HPDE6-E6E7 (cell line): ENCODE measurements at regions not wholly inside any gene's neighbourhood (a gene's known extent, or its start where the extent isn't known, plus 50 kb on each side); places are given as distances from the start of the nearest gene placed in this dataset.

Source experiments
- DNase-seq: peaks from one replicate; pipeline ENCODE4 v3.0.0; 2011; ENCODE audit warnings: missing footprints; ENCODE audit errors: extremely low spot score

DNA sequence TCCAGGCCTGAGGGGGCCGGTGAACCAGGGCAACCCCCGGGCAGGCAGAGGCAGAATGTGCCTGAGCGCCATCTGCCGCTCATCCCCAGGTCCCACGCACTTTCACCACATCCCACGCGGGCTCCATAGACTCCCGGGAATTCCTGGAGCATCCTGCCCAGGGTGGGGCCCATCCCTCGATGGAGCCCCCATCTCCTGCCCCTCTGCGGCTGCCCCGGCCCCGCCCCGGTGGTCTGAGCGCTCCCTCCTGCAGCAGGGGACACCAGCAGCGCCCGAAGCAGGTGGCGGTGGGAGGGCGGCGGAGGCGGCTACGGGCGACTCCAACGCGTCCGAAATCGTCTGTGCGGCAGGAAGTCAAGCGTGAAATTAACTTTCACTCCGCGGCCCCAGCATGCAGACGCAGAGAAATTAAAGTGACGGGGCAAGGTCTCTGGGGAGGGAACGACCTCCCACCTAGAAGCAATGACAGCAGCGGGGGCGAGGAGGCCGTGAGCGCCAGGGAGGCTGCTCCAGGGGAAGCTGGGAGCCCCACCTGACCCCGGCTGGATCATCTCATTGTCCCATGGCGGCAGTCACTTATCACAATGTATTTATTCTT is 122.2 kb downstream of the NCOR2 start:
- no peak for DNase-seq

DNA sequence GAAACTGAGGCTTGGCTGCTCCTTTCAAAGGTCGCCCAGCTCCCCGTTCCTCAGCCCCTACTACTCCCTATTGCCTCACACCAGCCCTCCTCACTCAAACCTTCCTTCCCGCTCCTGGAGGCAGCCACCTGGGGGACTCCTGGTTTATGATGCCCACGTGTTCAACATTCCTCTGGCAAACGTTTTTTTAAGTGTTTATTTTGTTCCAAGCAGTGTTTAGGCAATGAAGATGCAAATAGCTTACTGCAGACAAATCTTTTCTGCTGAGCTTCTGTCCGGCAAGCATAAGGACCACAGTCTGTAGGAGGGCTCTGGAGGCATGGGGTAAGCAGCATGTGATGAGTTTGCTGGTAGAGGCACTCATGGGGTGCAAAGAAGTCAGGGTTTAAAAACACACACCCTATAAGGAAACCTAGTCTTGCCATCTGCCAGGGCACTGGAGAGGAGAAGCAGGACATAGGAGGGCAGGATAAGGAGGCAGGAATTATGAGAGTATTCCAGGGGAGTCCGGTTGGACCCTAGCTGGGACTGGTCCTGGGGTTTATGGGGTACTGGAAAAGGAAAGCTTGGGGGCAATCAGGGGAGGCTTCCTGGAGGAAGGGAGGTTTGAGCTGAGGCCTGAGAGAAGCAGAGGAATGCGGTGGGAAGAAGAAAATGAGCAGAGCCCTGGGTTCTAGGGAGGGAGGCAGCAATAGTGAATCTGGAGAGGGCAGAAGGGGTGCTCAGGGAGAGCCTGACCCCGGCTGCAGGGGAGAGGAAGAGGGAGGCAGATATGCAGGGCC is 123.3 kb downstream of the NCOR2 start:
- DNase-seq: no peak

DNA sequence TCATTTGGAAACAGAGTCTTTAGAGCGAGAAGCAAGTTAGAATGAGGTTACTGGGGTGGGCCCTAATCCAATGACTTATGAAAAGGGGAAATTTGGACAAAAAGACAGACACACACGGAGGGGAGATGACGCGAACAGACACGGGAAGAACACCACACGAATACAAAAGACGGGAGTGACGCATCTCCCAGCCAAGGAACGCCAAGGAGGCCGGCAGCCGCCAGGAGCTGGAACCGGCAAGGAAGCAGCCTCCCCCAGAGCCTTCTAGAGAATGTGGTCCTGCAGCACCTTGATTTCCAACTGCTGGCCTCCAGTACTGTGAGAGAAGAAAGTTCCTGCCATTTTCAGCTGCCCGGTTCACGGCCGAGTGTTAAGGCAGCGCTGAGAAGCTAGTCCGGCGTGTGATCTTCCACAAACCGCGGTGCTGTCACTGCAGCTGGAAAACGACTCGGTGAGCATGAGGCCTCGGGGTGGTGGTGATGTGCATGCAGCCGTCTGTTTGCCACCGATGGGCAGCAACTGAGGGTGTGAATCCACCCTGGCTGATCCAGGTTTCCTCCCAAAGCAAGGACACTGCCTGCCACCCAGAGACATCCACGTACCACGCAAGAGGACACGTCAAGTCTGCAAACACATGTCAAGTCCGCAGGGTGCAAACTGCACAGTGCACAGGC is 124.5 kb downstream of the NCOR2 start:
- no peak for DNase-seq

GRCh38 chr12:124442281-124442680 is 125.1 kb downstream of the NCOR2 start:
- DNase-seq: no peak

- peak; percentile 95 for DNase-seq
Measured at GRCh38 chr12:124441443-124442194, 125.8 kb downstream of the NCOR2 start.

- peak; percentile 55 for DNase-seq
Measured at GRCh38 chr12:124440841-124441381, 126.5 kb downstream of the NCOR2 start.

GRCh38 chr12:124440031-124440626 is 127.3 kb downstream of the NCOR2 start:
- DNase-seq: no peak

- no peak for DNase-seq
Measured at GRCh38 chr12:124438437-124439056, 128.9 kb downstream of the NCOR2 start.

DNA sequence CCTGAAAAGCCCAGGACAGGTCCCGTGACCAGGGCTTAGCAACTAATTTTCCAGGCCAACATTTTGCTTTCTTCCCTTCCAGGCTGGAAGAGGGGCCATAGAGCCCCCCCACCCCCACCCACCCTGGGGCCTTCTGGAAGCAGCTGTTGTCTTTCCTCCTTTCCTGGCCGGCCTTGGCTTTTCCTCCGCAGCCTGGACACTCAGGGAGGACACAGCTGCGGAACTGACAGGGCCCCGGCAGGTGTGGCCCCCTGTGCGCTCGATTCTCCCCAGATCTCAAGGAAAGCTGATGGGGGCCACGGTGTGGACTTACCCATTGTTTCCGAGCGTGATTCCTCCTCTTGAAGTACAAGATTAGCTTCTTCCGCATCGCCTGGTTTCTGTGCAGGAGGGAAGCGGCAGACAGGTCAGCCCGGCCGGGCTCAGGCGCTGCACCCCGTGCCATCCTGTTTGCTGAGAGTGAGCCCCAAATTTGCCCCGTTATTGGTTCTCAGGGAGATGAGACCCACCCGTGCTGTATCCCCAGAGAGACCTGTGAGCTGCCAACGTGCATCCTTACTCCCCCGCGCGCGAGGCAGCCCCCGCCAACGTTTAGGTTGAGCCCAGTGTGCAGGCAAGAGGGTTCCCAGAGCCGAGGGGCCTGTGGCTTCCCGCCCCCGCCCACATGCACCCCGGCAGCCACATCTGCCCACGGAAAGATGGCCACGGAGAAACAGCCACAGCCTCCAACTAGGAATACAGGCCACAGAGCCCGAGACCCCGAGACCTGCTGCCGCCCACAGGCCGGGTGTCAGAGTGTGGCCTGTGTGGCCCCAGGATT is 129.6 kb downstream of the NCOR2 start:
- no peak for DNase-seq

GRCh38 chr12:124437121-124437520 is 130.3 kb downstream of the NCOR2 start:
- no peak for DNase-seq

GRCh38 chr12:124436366-124436765 is 131.0 kb downstream of the NCOR2 start:
- no peak for DNase-seq

GRCh38 chr12:124435806-124436345 is 131.5 kb downstream of the NCOR2 start:
- no peak for DNase-seq

- no peak for DNase-seq
Measured at GRCh38 chr12:124434951-124435805, 132.2 kb downstream of the NCOR2 start.

DNA sequence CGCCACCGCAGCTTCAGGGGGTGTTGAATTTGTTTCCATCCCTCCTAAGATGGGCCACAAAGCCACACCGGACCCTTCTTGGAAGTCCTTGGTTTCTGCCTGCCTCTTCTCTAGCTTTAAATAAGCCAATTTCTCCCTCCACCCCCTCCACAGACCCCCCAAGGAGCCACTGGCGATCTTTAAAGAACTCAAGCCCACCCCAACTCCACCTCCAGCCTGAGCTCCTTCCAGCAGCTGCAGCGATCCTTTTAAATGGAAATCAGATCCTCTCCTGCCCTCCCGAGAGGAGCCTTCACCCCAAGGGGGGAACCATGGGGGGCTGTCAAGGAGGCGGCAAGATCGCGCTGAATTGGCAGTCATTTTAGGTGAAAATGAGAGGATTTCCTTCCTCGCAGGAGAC is 133.1 kb downstream of the NCOR2 start:
- DNase-seq: no peak

DNA sequence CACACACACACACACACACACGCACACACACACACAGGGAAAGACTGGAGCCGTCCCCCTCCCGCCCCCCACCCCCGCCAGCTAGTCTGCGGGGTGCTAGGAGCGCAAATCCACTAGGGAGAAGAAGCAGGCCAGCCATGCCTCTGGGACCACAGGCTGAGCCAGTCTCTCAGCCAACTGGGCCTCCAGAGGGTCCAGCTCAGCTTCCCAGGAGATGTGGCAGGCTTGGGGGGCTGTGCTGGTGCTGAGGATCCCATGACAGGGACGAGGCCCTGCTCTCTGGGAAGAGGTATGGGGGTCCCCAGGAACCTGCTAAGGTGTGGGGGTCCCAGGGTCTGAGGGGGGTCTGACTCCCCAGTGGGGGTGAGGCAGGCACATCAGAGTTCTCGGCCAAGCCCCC is 133.5 kb downstream of the NCOR2 start:
- no peak for DNase-seq

DNA sequence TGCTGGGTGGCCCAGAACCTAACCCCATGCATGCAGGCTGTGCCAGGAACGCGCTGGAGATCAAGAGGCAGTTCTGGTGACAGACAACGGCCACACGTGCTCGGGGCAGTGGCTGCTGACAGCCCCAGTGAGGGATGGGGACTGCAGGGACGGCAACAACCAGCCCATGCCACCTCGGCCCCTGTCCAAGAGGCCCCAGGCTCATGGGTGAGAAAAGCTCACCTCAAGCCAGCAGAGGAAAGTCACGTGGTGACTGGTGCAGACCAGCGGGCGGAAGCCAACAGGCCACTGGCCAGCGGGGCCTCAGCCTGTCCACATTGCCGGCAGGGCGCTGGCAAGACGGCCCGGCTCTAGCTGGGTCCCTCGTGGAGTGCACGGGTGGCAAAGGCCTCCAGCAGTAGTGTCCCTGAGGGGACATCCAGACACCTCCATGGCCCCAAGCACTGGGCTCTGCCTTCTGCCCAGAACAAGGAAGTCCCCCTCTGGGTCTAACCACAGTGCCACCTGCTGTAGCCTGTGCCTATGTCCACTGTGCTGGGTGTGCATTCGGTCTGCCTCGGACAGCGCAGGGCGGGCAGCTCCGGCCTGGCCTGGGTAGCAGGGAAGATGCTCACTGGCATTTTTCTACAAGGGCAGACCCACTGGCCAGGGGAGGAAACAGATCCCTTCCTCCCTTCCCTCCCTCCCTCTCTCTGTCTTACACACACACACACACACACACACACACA is 134.1 kb downstream of the NCOR2 start:
- DNase-seq: no peak

DNA sequence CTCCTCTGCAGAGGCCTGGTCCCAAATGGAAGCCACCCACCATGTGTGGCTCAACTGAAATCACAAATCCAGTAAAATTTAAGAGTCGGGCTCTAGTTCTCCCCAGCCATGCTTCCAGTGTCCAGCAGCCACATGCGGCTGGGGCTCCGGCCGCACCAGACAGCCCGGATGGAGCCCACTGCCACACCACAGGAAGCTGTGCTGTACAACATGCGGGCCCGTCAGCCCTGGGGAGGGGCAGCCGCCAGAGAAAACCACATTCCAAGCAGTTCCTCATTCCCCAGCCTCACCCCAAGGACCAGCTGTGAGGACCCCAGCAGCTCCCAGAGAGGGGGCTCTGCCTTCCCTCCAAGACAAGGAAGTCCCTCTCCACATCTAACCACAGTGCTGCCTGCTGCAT is 135.0 kb downstream of the NCOR2 start:
- no peak for DNase-seq

- DNase-seq: no peak
Measured at GRCh38 chr12:124431971-124432370, 135.4 kb downstream of the NCOR2 start.
